ENCODE measurements at regions not wholly inside any gene's neighbourhood (a gene's known extent, or its start where the extent isn't known, plus 50 kb on each side); places are given as distances from the start of the nearest gene placed in this dataset.
"Not testable (repeated sequence)": the region's sequence is repeated elsewhere in the genome, so short reads cannot be mapped to it uniquely, and the experiment has no call there.

DNA sequence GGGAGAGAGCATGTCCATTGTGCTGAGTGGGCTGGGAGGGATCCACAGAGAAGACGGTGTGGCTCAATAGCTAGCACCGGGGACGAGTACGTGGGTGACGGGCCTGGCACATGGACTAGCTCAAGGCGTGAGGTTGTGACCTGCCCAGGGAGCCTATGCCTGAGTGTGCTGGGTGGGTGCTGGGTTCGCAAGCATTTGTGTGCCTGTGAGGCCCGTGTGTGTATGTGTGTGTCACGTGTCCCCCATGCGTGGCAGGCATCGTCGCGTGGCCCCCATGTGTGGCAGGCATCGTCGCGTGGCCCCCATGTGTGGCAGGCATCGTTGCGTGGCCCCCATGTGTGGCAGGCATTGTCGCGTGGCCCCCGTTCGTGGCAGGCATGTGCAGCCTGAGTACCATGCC is 109.2 kb downstream of the TMEM121 start:
- no peak for DNase-seq (ENCODE audit: low read depth)
- H3K4me3 ChIP-seq (ENCODE audit: control insufficient read depth, low read depth, low read length): no peak overlapping the region
- TF ChIP-seq, protein P1, sequence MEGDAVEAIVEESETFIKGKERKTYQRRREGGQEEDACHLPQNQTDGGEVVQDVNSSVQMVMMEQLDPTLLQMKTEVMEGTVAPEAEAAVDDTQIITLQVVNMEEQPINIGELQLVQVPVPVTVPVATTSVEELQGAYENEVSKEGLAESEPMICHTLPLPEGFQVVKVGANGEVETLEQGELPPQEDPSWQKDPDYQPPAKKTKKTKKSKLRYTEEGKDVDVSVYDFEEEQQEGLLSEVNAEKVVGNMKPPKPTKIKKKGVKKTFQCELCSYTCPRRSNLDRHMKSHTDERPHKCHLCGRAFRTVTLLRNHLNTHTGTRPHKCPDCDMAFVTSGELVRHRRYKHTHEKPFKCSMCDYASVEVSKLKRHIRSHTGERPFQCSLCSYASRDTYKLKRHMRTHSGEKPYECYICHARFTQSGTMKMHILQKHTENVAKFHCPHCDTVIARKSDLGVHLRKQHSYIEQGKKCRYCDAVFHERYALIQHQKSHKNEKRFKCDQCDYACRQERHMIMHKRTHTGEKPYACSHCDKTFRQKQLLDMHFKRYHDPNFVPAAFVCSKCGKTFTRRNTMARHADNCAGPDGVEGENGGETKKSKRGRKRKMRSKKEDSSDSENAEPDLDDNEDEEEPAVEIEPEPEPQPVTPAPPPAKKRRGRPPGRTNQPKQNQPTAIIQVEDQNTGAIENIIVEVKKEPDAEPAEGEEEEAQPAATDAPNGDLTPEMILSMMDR (IDR thresholded peaks at IDR 0.05; ENCODE audit: control insufficient read depth, insufficient read depth, low read depth, low read length, missing control alignments): no peak

- H3K4me3 ChIP-seq (ENCODE audit: control insufficient read depth, low read depth, low read length); DNase-seq (ENCODE audit: low read depth): not testable (repeated sequence)
Measured at GRCh38 chr14:105636021-105636420, 109.6 kb downstream of the TMEM121 start.

GRCh38 chr14:105636935-105637334 is 110.6 kb downstream of the TMEM121 start:
- TF ChIP-seq, protein P1 (IDR thresholded peaks at IDR 0.05; ENCODE audit: control insufficient read depth, insufficient read depth, low read depth, low read length, missing control alignments): no peak
- DNase-seq (ENCODE audit: low read depth): no peak
- H3K4me3 ChIP-seq (ENCODE audit: control insufficient read depth, low read depth, low read length): no peak overlapping the region

DNA sequence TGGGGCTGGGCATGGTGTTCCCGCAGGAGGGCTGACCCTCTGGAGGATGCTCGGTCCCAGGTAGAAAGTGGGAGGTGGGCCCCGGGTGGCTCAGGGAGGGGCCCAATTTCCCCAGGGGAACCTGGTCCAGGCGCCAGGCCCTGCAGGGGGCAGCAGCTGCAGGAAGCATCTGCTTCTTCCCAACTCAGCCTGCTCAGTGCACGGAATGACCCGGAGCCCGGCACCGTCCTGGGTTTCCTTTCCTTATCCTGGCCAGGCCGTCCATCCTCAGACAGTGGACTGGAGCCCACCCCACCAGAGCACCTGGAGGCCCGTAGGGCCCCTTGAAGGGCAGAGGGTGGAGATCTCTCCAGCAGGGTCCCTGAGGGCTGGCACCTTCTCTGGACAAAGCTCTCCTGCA is 111.0 kb downstream of the TMEM121 start:
- not testable (repeated sequence) for DNase-seq (ENCODE audit: low read depth); H3K4me3 ChIP-seq (ENCODE audit: control insufficient read depth, low read depth, low read length)

DNA sequence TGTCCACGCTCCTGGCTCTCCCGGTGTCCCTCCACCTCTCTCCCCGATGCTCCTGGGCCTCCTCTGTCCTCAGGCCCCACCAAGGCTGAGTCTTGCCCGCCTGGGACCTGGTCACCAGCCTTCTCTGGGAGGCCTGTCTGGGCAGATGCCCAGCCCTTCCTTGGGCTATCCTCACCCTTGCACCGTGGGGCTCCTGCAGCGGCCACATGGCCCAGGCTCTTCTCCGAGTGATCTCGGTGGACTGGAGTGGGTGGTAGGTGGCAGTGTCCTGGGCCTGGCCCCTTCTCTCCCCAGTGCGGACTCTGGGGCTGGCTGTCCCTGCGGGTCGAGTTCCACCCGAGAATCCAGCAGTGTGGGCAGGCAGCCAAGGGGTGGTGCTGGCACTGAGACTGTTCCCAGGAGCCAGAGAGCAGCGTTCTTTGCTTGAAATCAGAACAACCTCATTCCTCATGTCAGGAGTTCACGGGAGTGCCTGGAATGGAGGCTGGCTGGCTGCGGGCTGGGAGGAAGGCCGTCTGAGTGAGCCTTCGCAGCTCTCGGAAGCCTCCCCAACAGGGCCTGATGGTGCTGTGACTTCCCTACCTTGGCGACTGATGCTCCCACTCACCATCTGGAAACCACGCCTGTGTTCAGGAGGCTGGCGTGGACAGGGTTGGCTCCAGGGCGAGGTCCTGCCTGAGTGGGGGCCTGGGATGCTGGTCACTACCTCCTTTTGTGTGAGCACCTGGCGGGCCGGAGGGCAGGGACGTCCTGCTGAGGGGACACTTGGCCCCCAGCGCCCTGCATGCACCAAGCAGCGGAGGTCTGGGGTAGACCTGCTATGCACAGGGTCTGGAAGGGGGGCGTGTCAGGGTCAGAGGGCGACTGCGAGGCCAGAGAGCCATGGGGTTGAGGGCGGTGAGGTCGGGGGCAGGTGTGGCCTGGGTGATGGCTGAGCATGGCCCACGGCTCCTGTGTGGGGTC is 113.9 kb downstream of the TMEM121 start:
- DNase-seq (ENCODE audit: low read depth); H3K4me3 ChIP-seq (ENCODE audit: control insufficient read depth, low read depth, low read length): not testable (repeated sequence)

DNA sequence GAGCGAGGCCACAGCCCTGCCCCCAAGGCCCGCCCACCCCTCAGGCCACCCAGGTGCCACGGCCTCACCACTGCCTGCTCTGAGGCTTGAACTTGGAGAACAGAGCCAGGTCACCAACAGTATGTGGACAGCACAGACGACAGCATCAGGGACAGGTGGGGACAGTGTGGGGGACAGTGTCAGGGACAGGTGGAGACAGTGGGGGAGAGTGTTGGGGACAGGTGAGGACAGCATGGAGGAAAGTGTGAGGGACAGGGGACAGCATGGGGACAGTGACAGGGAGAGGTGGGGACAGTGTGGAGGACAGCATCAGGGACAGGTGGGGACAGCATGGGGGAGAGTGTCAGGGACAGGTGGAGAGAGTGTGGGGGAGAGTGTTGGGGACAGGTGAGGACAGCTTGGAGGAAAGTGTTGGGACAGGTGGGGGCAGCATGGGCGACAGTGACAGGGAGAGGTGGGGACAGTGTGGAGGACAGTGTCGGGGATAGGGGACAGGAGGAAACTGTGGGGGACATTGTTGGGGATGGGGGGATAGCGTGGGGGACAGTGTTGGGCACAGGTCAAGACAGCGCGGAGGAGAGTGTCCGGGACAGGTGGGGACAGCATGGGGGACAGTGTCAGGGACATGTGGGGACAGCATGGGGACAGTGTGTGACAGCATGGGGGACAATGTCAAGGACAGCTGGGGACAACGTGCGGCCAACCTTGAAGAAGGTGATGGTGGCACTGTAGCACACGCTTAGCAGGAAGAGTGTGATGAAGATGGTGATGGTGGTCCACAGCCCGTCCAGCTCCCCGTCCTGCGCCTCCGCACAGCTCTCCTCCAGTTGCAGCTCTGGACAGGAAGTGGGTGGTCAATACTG is 114.9 kb downstream of the TMEM121 start:
- no peak overlapping the region for H3K4me3 ChIP-seq (ENCODE audit: control insufficient read depth, low read depth, low read length)
- no peak for DNase-seq (ENCODE audit: low read depth)
- TF ChIP-seq, protein P1 (IDR thresholded peaks at IDR 0.05; ENCODE audit: control insufficient read depth, insufficient read depth, low read depth, low read length, missing control alignments): no peak

DNA sequence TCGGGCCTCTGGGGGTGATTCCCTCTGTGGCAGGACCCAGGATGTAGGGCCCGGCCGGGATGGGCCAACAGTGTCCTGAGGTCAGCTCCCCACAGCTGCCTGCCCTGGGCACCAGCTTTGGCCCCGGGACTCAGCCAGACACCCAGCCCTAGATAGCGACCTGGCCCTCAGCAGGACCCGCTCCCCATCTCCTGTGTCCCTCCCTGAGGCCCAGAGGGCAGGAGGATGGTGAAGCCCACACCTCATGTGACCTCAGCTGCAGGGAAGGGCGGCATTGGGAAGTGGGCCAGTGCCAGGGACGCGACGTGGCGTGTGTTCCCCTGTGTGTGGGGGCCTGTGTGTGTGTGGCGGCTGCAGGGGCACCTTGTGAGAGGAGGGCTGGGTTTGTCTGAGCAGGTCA is 115.6 kb downstream of the TMEM121 start:
- DNase-seq (ENCODE audit: low read depth): not testable (repeated sequence)

DNA sequence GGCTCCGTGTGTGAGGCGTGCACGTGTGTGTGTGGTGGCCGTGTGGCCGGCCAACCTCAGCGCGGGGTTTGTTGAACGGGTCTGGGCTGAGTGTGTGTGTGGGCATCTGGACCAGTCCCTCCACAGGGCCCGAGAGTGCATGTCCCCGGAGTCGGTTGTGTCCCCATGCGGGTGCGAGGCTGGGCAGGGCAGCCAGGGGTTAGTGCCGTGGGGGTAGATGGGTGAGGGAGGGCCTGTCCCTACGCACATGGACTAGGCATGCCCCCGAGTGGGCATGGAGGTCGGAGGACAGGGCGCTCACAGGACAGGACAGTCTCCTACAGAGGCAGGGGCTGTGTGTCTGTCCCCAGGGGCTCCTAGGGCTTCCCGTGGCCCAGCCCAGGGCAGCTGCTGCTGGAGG is 116.1 kb downstream of the TMEM121 start:
- not testable (repeated sequence) for DNase-seq (ENCODE audit: low read depth); H3K4me3 ChIP-seq (ENCODE audit: control insufficient read depth, low read depth, low read length)

More for the DNA sequence above, 115.6 kb downstream of the TMEM121 start:
- not testable (repeated sequence) for H3K4me3 ChIP-seq (ENCODE audit: control insufficient read depth, low read depth, low read length)

DNA sequence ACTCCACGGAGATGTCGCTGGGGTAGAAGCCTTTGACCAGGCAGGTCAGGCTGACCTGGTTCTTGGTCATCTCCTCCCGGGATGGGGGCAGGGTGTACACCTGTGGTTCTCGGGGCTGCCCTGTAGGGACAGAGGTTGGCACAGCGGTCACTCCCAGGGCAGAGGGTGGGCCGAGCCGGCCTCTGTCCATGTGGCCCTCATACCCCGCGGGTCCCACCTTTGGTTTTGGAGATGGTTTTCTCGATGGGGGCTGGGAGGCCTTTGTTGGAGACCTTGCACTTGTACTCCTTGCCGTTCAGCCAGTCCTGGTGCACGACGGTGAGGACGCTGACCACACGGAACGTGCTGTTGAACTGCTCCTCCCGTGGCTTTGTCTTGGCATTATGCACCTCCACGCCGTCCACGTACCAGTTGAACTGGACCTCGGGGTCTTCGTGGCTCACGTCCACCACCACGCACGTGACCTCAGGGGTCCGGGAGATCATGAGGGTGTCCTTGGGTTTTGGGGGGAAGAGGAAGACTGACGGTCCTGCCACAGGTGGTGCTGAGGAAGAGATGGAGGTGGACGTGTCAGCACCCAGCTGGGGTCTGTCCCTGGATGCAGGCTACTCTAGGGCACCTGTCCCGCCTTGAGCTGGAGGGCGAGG is 117.1 kb downstream of the TMEM121 start:
- H3K4me3 ChIP-seq (ENCODE audit: control insufficient read depth, low read depth, low read length); DNase-seq (ENCODE audit: low read depth): not testable (repeated sequence)

GRCh38 chr14:105644053-105644435 is 117.7 kb downstream of the TMEM121 start:
- DNase-seq (ENCODE audit: low read depth); H3K4me3 ChIP-seq (ENCODE audit: control insufficient read depth, low read depth, low read length): not testable (repeated sequence)

DNA sequence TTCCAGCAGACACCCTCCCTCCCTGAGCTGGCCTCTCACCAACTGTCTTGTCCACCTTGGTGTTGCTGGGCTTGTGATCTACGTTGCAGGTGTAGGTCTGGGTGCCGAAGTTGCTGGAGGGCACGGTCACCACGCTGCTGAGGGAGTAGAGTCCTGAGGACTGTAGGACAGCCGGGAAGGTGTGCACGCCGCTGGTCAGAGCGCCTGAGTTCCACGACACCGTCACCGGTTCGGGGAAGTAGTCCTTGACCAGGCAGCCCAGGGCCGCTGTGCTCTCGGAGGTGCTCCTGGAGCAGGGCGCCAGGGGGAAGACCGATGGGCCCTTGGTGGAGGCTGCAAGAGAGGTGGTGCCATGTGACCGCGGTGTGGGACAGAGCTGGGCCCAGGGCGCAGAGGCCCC is 118.1 kb downstream of the TMEM121 start:
- not testable (repeated sequence) for H3K4me3 ChIP-seq (ENCODE audit: control insufficient read depth, low read depth, low read length); DNase-seq (ENCODE audit: low read depth)

GRCh38 chr14:105644891-105645290 is 118.5 kb downstream of the TMEM121 start:
- H3K4me3 ChIP-seq (ENCODE audit: control insufficient read depth, low read depth, low read length); DNase-seq (ENCODE audit: low read depth): not testable (repeated sequence)

DNA sequence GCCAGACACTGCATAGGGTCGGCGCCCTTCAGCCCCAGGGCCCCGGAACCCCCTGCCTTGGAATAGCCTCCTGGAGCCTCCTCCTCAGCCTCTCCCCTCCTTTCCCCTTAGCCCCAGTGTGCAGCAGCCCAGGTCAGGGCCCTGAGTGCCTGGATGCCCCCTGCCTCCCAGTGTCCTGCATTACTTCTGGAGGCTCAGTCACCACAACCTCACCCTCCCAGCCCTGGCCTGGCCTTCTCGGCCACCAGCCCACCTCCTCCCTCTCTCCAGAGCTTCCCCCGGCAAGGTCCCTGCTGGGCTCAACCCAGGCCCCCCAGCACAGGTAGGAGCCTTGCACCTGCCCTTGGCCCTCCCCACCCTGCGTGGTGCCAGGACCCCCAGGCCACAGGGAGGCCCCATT is 119.0 kb downstream of the TMEM121 start:
- H3K4me3 ChIP-seq (ENCODE audit: control insufficient read depth, low read depth, low read length); DNase-seq (ENCODE audit: low read depth): not testable (repeated sequence)
